ENCODE measurements at regions not wholly inside any gene's neighbourhood (a gene's known extent, or its start where the extent isn't known, plus 50 kb on each side); places are given as distances from the start of the nearest gene placed in this dataset.

GRCh38 chr20:56759741-56760278 is 130.7 kb downstream of the TFAP2C start:
- FAIRE-seq (no peak), DNase-seq (ENCODE audit: insufficient read length) (no peak)
- TF ChIP-seq POLR2AphosphoS5 (IDR thresholded peaks at IDR 0.05; ENCODE audit: low read depth, low read length) (no peak), TAF1 (IDR thresholded peaks at IDR 0.05; ENCODE audit: borderline replicate concordance, low read depth, low read length) (no peak), POLR2A (IDR thresholded peaks at IDR 0.05; ENCODE audit: low read depth, low read length) (no peak)

- FAIRE-seq = no peak
- TF ChIP-seq TAF1 (IDR thresholded peaks at IDR 0.05; ENCODE audit: borderline replicate concordance, low read depth, low read length) (no peak), POLR2AphosphoS5 (IDR thresholded peaks at IDR 0.05; ENCODE audit: low read depth, low read length) (no peak), POLR2A (IDR thresholded peaks at IDR 0.05; ENCODE audit: low read depth, low read length) (no peak)
- no peak for DNase-seq (ENCODE audit: insufficient read length)
Measured at GRCh38 chr20:56760610-56761009, 131.5 kb downstream of the TFAP2C start.

GRCh38 chr20:56761393-56761792 is 132.3 kb downstream of the TFAP2C start:
- no peak for FAIRE-seq

GRCh38 chr20:56762401-56762800 is 133.3 kb downstream of the TFAP2C start:
- DNase-seq (ENCODE audit: insufficient read length) (no peak), FAIRE-seq (no peak)
- TF ChIP-seq POLR2A (IDR thresholded peaks at IDR 0.05; ENCODE audit: low read depth, low read length) = no peak
- TF ChIP-seq POLR2AphosphoS5 (IDR thresholded peaks at IDR 0.05; ENCODE audit: low read depth, low read length) = no peak
- TF ChIP-seq TAF1 (IDR thresholded peaks at IDR 0.05; ENCODE audit: borderline replicate concordance, low read depth, low read length) = no peak

More at GRCh38 chr20:56761393-56761792, 132.3 kb downstream of the TFAP2C start:
- TF ChIP-seq POLR2AphosphoS5 (IDR thresholded peaks at IDR 0.05; ENCODE audit: low read depth, low read length) = no peak
- no peak for TF ChIP-seq TAF1 (IDR thresholded peaks at IDR 0.05; ENCODE audit: borderline replicate concordance, low read depth, low read length)
- no peak for TF ChIP-seq POLR2A (IDR thresholded peaks at IDR 0.05; ENCODE audit: low read depth, low read length)
- DNase-seq (ENCODE audit: insufficient read length) = no peak

GRCh38 chr20:56762829-56763228 is 133.7 kb downstream of the TFAP2C start:
- TF ChIP-seq POLR2AphosphoS5 (IDR thresholded peaks at IDR 0.05; ENCODE audit: low read depth, low read length) = no peak
- TF ChIP-seq TAF1 (IDR thresholded peaks at IDR 0.05; ENCODE audit: borderline replicate concordance, low read depth, low read length) = no peak
- no peak for TF ChIP-seq POLR2A (IDR thresholded peaks at IDR 0.05; ENCODE audit: low read depth, low read length)
- FAIRE-seq (no peak), DNase-seq (ENCODE audit: insufficient read length) (no peak)

- no peak for TF ChIP-seq TAF1 (IDR thresholded peaks at IDR 0.05; ENCODE audit: borderline replicate concordance, low read depth, low read length)
- no peak for TF ChIP-seq POLR2A (IDR thresholded peaks at IDR 0.05; ENCODE audit: low read depth, low read length)
- no peak for TF ChIP-seq POLR2AphosphoS5 (IDR thresholded peaks at IDR 0.05; ENCODE audit: low read depth, low read length)
- FAIRE-seq (no peak), DNase-seq (ENCODE audit: insufficient read length) (no peak)
Measured at GRCh38 chr20:56764671-56765070, 135.6 kb downstream of the TFAP2C start.

GRCh38 chr20:56765172-56766073 is 136.3 kb downstream of the TFAP2C start:
- TF ChIP-seq POLR2A (IDR thresholded peaks at IDR 0.05; ENCODE audit: low read depth, low read length) (no peak), POLR2AphosphoS5 (IDR thresholded peaks at IDR 0.05; ENCODE audit: low read depth, low read length) (no peak), TAF1 (IDR thresholded peaks at IDR 0.05; ENCODE audit: borderline replicate concordance, low read depth, low read length) (no peak)
- FAIRE-seq (no peak), DNase-seq (ENCODE audit: insufficient read length) (no peak)

- DNase-seq (ENCODE audit: insufficient read length) = no peak
- no peak for FAIRE-seq
- TF ChIP-seq POLR2A (IDR thresholded peaks at IDR 0.05; ENCODE audit: low read depth, low read length) = no peak
- TF ChIP-seq POLR2AphosphoS5 (IDR thresholded peaks at IDR 0.05; ENCODE audit: low read depth, low read length) = no peak
- no peak for TF ChIP-seq TAF1 (IDR thresholded peaks at IDR 0.05; ENCODE audit: borderline replicate concordance, low read depth, low read length)
Measured at GRCh38 chr20:56766528-56766927, 137.4 kb downstream of the TFAP2C start.

- FAIRE-seq = no peak
- no peak for TF ChIP-seq TAF1 (IDR thresholded peaks at IDR 0.05; ENCODE audit: borderline replicate concordance, low read depth, low read length)
- no peak for TF ChIP-seq POLR2A (IDR thresholded peaks at IDR 0.05; ENCODE audit: low read depth, low read length)
- no peak for TF ChIP-seq POLR2AphosphoS5 (IDR thresholded peaks at IDR 0.05; ENCODE audit: low read depth, low read length)
- no peak for DNase-seq (ENCODE audit: insufficient read length)
Measured at GRCh38 chr20:56769921-56770600, 141.0 kb downstream of the TFAP2C start.

- no peak for DNase-seq (ENCODE audit: insufficient read length)
- no peak for FAIRE-seq
- TF ChIP-seq POLR2AphosphoS5 (IDR thresholded peaks at IDR 0.05; ENCODE audit: low read depth, low read length) (no peak), POLR2A (IDR thresholded peaks at IDR 0.05; ENCODE audit: low read depth, low read length) (no peak), TAF1 (IDR thresholded peaks at IDR 0.05; ENCODE audit: borderline replicate concordance, low read depth, low read length) (no peak)
Measured at GRCh38 chr20:56773749-56774148, 144.6 kb downstream of the TFAP2C start.

GRCh38 chr20:56774873-56775272 is 145.8 kb downstream of the TFAP2C start:
- FAIRE-seq = no peak

More at GRCh38 chr20:56774873-56775272, 145.8 kb downstream of the TFAP2C start:
- TF ChIP-seq POLR2AphosphoS5 (IDR thresholded peaks at IDR 0.05; ENCODE audit: low read depth, low read length) (no peak), TAF1 (IDR thresholded peaks at IDR 0.05; ENCODE audit: borderline replicate concordance, low read depth, low read length) (no peak), POLR2A (IDR thresholded peaks at IDR 0.05; ENCODE audit: low read depth, low read length) (no peak)
- no peak for DNase-seq (ENCODE audit: insufficient read length)
